GM12878 (cell line): ENCODE measurements at regions not wholly inside any gene's neighbourhood (a gene's known extent, or its start where the extent isn't known, plus 50 kb on each side); places are given as distances from the start of the nearest gene placed in this dataset.

Source experiments
- CTCF ChIP-seq, 3 experiments: IDR thresholded peaks in 2 of 3; conservative IDR thresholded peaks in 1 of 3; 2 replicates each; pipeline ENCODE4 v1.5.1; 2011; ENCODE audit warnings: low read depth in 3 of 3, low read length in 3 of 3, mild to moderate bottlenecking in 3 of 3, control low read depth in 2 of 3, moderate library complexity in 2 of 3, inconsistent platforms in 1 of 3, mixed read lengths in 1 of 3; ENCODE audit not compliant: control insufficient read depth in 2 of 3, insufficient read depth in 1 of 3; ENCODE audit errors: extremely low read depth in 1 of 3
- E2F4 ChIP-seq: IDR thresholded peaks from 2 replicates; pipeline ENCODE4 v1.6.1; 2012; ENCODE audit warnings: low read depth, low read length, improper control_type of control experiment
- GABPA ChIP-seq: IDR thresholded peaks from 2 replicates; pipeline ENCODE4 v1.6.1; 2014; ENCODE audit warnings: antibody characterized with exemption, low read depth, mild to moderate bottlenecking, inconsistent platforms
- IKZF1 ChIP-seq: fragments of 450-650 bp; conservative IDR thresholded peaks from 2 replicates; pipeline ENCODE4 v1.6.1; 2017; ENCODE audit warnings: antibody characterized with exemption, mild to moderate bottlenecking
- MAX ChIP-seq: IDR thresholded peaks from 2 replicates; pipeline ENCODE4 v1.6.1; 2012; ENCODE audit warnings: low read depth, low read length, improper control_type of control experiment
- NRF1 ChIP-seq: conservative IDR thresholded peaks from 2 replicates; pipeline ENCODE4 v1.6.1; 2011; ENCODE audit warnings: mild to moderate bottlenecking, low read depth, low read length, improper control_type of control experiment
- POLR2A ChIP-seq: IDR thresholded peaks from 2 replicates; pipeline ENCODE4 v1.6.1; 2011; ENCODE audit warnings: low read depth, mild to moderate bottlenecking, low read length
- REST ChIP-seq: IDR thresholded peaks from 2 replicates; pipeline ENCODE4 v1.6.1; 2012; ENCODE audit warnings: mild to moderate bottlenecking, low read depth, low read length
- ZNF274 ChIP-seq: IDR thresholded peaks from one replicate; pipeline ENCODE4 v1.8.0; 2011; ENCODE audit not compliant: insufficient read length, insufficient read depth
- ZNF592 ChIP-seq: fragments of 450-650 bp; IDR thresholded peaks from 2 replicates; pipeline ENCODE4 v1.6.1; 2017; ENCODE audit warnings: mild to moderate bottlenecking, moderate library complexity

GRCh38 chr10:4517746-4518145, 308.3 kb upstream of the AKR1E2 start:
- TF ChIP-seq CTCF (IDR thresholded peaks at IDR 0.05 in 2 of 3, conservative IDR thresholded peaks at IDR 0.05 in 1 of 3; ENCODE audit: control insufficient read depth in 2 of 3, extremely low read depth in 1 of 3, insufficient read depth in 1 of 3, low read depth in 3 of 3, low read length in 3 of 3) (no peak), MAX (no peak), POLR2A (no peak), E2F4 (no peak), REST (no peak), ZNF274 (no peak), NRF1 (no peak), ZNF592 (no peak), IKZF1 (no peak), GABPA (no peak)
